ENCODE measurements at regions not wholly inside any gene's neighbourhood (a gene's known extent, or its start where the extent isn't known, plus 50 kb on each side); places are given as distances from the start of the nearest gene placed in this dataset.

DNA sequence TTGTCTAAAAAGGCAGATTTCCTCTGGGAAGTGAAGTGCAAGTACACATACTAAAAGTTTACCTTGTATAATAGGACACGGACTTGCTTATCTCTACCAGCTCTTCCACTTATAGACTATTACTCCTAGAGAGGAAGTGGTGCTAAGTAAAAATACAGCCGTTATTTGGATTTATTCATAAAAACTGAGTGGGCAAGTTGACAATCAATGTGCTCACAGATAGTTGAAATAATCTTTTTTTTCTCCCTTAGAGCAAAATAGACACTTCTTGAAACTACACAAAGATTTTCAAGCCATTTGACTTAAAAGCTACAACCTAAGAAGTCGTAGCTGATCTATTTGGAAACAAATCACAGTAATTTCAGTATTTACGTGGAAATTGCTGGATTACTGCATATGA lies 2584.7 kb upstream of the PCDH20 start:
- no peak for FAIRE-seq
- TF ChIP-seq CTCF (IDR thresholded peaks at IDR 0.05; ENCODE audit: insufficient read depth, missing control alignments) = no peak
- DNase-seq (ENCODE audit: insufficient read length, low spot score) = no peak

- no peak for TF ChIP-seq CTCF (IDR thresholded peaks at IDR 0.05; ENCODE audit: insufficient read depth, missing control alignments)
- FAIRE-seq = no peak
- no peak for DNase-seq (ENCODE audit: insufficient read length, low spot score)
These were observed 2584.1 kb upstream of the PCDH20 start for GRCh38 chr13:63999614-64000305.

DNA sequence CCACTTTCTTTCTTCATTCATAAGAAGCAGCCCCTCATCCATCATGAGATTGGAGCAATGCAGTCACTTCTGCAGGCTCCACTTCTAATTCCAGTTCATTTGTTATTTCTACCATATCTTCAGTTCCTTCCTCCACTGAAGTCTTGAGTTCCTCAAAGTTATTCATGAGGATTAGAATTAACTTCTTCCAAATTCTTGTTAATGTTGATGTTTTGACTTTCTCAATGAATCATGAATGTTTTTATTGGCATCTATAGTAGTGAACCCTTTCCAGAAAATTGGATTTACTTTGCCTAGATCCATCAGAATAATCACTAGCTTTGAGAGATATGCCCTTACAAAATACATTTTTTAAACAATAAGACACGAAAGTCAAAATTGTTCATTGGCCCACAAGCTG lies 2567.7 kb upstream of the PCDH20 start:
- no peak for TF ChIP-seq CTCF (IDR thresholded peaks at IDR 0.05; ENCODE audit: insufficient read depth, missing control alignments)
- FAIRE-seq = no peak
- no peak for DNase-seq (ENCODE audit: insufficient read length, low spot score)

- FAIRE-seq (no peak), DNase-seq (ENCODE audit: insufficient read length, low spot score) (no peak)
- no peak for TF ChIP-seq CTCF (IDR thresholded peaks at IDR 0.05; ENCODE audit: insufficient read depth, missing control alignments)
These were observed 2564.3 kb upstream of the PCDH20 start for GRCh38 chr13:63979951-63980350.

DNA sequence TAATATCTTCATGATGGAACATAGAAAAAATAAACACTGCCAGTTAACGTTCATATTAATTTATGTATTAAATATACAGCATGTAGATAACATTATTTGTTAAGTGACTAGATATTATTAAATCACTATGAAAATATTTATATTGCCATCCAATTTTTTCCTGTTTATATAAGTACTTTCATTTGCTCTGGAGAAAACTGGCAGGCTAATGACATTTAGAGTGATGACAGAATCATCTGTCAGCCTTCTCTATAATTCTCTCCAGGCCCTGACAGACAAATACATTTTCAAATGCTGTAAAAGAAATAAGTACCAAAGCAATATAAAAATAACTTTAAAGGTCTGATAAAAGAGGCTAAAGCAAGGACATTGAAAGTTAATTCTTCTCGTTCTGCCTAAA lies 2556.7 kb upstream of the PCDH20 start:
- DNase-seq (ENCODE audit: insufficient read length, low spot score) (no peak), FAIRE-seq (no peak)
- no peak for TF ChIP-seq CTCF (IDR thresholded peaks at IDR 0.05; ENCODE audit: insufficient read depth, missing control alignments)

DNA sequence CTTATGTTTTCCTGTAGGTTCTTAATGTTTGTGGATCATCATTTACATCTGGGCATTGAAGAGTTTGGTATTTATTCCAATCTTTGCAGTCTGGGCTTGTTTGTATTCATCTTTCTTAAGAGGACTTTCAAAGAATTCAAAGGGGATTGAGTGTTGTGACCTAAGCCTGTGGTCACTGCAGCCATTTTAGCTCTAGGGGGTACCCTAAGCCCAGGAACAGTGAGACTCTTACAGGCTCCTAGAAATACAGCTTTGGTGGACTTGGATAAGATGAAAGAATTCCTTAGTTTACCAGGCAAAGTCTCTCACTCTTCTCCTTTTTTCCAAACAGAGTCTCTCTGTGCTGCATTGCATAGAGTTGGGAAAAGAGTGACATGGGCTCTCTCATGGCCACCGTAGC lies 2539.0 kb upstream of the PCDH20 start:
- no peak for FAIRE-seq
- TF ChIP-seq CTCF (IDR thresholded peaks at IDR 0.05; ENCODE audit: insufficient read depth, missing control alignments) = no peak
- DNase-seq (ENCODE audit: insufficient read length, low spot score) = no peak

DNA sequence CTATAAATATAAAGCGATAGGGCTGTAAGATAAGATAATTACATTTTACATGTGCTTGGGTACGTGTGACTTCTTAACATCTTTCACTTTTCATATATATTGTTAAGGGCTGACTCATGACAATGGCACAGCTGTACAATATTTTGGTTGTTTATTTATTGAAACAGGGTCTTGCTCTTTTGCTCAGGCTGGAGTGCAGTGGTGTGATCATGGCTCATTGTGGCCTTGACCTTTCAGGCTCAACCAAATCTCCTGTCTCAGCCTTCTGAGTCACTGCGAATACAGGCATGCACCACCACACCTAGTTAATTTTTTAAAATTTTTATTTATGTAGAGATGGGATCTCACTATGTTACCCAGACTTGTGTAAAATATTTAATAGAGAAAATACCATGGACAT lies 2532.4 kb upstream of the PCDH20 start:
- FAIRE-seq (no peak), DNase-seq (ENCODE audit: insufficient read length, low spot score) (no peak)
- no peak for TF ChIP-seq CTCF (IDR thresholded peaks at IDR 0.05; ENCODE audit: insufficient read depth, missing control alignments)
